K562 (cell line): ENCODE measurements at regions not wholly inside any gene's neighbourhood (a gene's known extent, or its start where the extent isn't known, plus 50 kb on each side); places are given as distances from the start of the nearest gene placed in this dataset.

Source experiments
- ATAC-seq: fragments of 200-7000 bp; cut with Tn5 transposase; 3 replicates; pipeline ENCODE4 v1.9.1; 2020; ENCODE audit warnings: moderate library complexity
- BruUV-seq: library from RNA; stranded (reverse); fragments of 400-500 nt; replicated peaks from 2 replicates; lab custom pipeline; 2021; lab: Mats Ljungman, UMichigan
- CTCF ChIA-PET: fragments of 300-600 bp; formaldehyde crosslinking; extraction: SDS; loops from one replicate; lab custom pipeline; 2021; ENCODE audit warnings: low intra/inter-chr PET ratio; lab: Yijun Ruan, JAX
- POLR2A ChIA-PET: fragments of 300-600, 350-650 bp; sonication (Branson Sonifier 250); formaldehyde crosslinking; extraction: SDS; loops from one replicate; lab custom pipeline; 2021; ENCODE audit warnings: antibody characterized with exemption, inconsistent platforms; lab: Yijun Ruan, JAX
- DNase-seq, 4 experiments: peaks; one replicate each; pipeline versions ENCODE4 v3.0.0 to v3.0.0-alpha.2; 2011 to 2018; ENCODE audit warnings: low spot score in 3 of 4, mixed read lengths in 3 of 4; ENCODE audit errors: extremely low read depth in 1 of 4
- FAIRE-seq: peaks from 2 replicates; lab custom pipeline; 2011; peaks lifted over from hg19 to GRCh38; lab: Jason Lieb, UNC
- H2AFZ ChIP-seq: 2 replicates; pipeline ENCODE4 v1.6.0; 2011; ENCODE audit warnings: low read depth, low read length, control low read depth, inconsistent platforms
- H3K27ac ChIP-seq: fragments of 200-600 bp; 3 replicates; pipeline ENCODE4 v1.8.0; 2011; ENCODE audit warnings: low read depth, mild to moderate bottlenecking, control low read depth, inconsistent platforms, low read length, moderate library complexity, mixed read lengths; ENCODE audit errors: extremely low read depth
- H3K27me3 ChIP-seq, 2 experiments: fragments of 300-600 bp in 1 of 2; 2 replicates in 1 of 2; 3 replicates in 1 of 2; pipeline versions ENCODE4 v1.6.0 to v1.8.0; 2011; ENCODE audit warnings: inconsistent platforms in 2 of 2, low read length in 2 of 2, mild to moderate bottlenecking in 1 of 2, mixed read lengths in 1 of 2, moderate library complexity in 1 of 2; ENCODE audit not compliant: control insufficient read depth in 2 of 2, insufficient read depth in 2 of 2
- H3K36me3 ChIP-seq: fragments of 300-600 bp; 3 replicates; pipeline ENCODE4 v1.8.0; 2011; ENCODE audit warnings: mild to moderate bottlenecking, low read length, inconsistent platforms; ENCODE audit not compliant: control insufficient read depth, insufficient read depth
- H3K4me1 ChIP-seq, 2 experiments: fragments of 200-600 bp in 1 of 2; replicated peaks in 1 of 2; 2 replicates in 1 of 2; 3 replicates in 1 of 2; pipeline versions ENCODE4 v1.5.1 to v1.8.0; 2011; ENCODE audit warnings: inconsistent platforms in 2 of 2, low read length in 2 of 2, mild to moderate bottlenecking in 1 of 2, mixed read lengths in 1 of 2, moderate library complexity in 1 of 2; ENCODE audit not compliant: control insufficient read depth in 2 of 2, insufficient read depth in 2 of 2
- H3K4me2 ChIP-seq: 2 replicates; pipeline ENCODE4 v1.6.1; 2011; ENCODE audit warnings: low read length, control low read depth, inconsistent platforms, mixed read lengths; ENCODE audit not compliant: insufficient read depth
- H3K4me3 ChIP-seq: fragments of 200-600 bp; sonication (generic), shearing (Covaris generic); 2 replicates; pipeline ENCODE4 v1.5.1; 2016; ENCODE audit warnings: control low read depth, inconsistent platforms
- H3K79me2 ChIP-seq: fragments of 200-600 bp; 3 replicates; pipeline ENCODE4 v1.8.0; 2011; ENCODE audit warnings: low read length, inconsistent platforms; ENCODE audit not compliant: control insufficient read depth, insufficient read depth
- H3K9ac ChIP-seq, 2 experiments: 2 replicates each; pipeline versions ENCODE4 v1.6.0 to v1.6.1; 2011; ENCODE audit warnings: low read depth in 2 of 2, low read length in 2 of 2, control low read depth in 1 of 2, inconsistent platforms in 1 of 2, mild to moderate bottlenecking in 1 of 2, mixed read lengths in 1 of 2; ENCODE audit not compliant: insufficient read depth in 1 of 2
- H3K9me1 ChIP-seq: one replicate; pipeline ENCODE4 v1.6.0; 2011; ENCODE audit warnings: inconsistent platforms, mild to moderate bottlenecking, low read length, moderate library complexity; ENCODE audit not compliant: control insufficient read depth, insufficient read depth
- H3K9me3 ChIP-seq: replicated peaks from 2 replicates; pipeline ENCODE4 v1.5.1; 2011; ENCODE audit warnings: low read depth, low read length, inconsistent platforms; ENCODE audit not compliant: control insufficient read depth, insufficient read depth
- H4K20me1 ChIP-seq: replicated peaks from 2 replicates; pipeline ENCODE4 v1.6.1; 2011; ENCODE audit warnings: low read length, inconsistent platforms, mixed read lengths; ENCODE audit not compliant: control insufficient read depth, insufficient read depth
- BACH1 ChIP-seq: fragments of 200-800 bp; sonication (Bioruptor generic); IDR thresholded peaks from 2 replicates; pipeline ENCODE4 v1.6.1; 2016; ENCODE audit warnings: missing genetic modification characterization, missing compliant biosample characterization
- CREM ChIP-seq: IDR thresholded peaks from 2 replicates; pipeline ENCODE4 v1.6.1; 2014; ENCODE audit warnings: antibody characterized with exemption, low read depth
- E4F1 ChIP-seq: fragments of 250-450 bp; sonication (Bioruptor Pico); IDR thresholded peaks from 2 replicates; pipeline ENCODE4 v1.5.0; 2021; ENCODE audit warnings: mild to moderate bottlenecking, borderline replicate concordance
- MED1 ChIP-seq: sonication (generic); formaldehyde crosslinking; IDR thresholded peaks from 2 replicates; pipeline ENCODE4 v1.8.1; 2023; ENCODE audit warnings: missing genetic modification reagents, borderline replicate concordance
- MLX ChIP-seq, 2 experiments: fragments of 450-650 bp in 1 of 2; sonication (generic) in 1 of 2; formaldehyde crosslinking; conservative IDR thresholded peaks; 2 replicates each; pipeline versions ENCODE4 v1.4.0 to v1.8.1; 2020 to 2022; ENCODE audit warnings: mild to moderate bottlenecking in 1 of 2, missing genetic modification reagents in 1 of 2
- NCOA1 ChIP-seq: fragments of 450-650 bp; IDR thresholded peaks from 2 replicates; pipeline ENCODE4 v1.6.1; 2016; ENCODE audit warnings: low read depth
- NR2F6 ChIP-seq: fragments of 450-650 bp; formaldehyde crosslinking; IDR thresholded peaks from 2 replicates; pipeline ENCODE4 v1.4.0; 2020; ENCODE audit warnings: mild to moderate bottlenecking
- SNRNP70 ChIP-seq: fragments of 200-400 bp; formaldehyde crosslinking; optimal IDR thresholded peaks from 2 replicates; pipeline ENCODE3; 2017; ENCODE audit warnings: low read depth, low read length
- ZKSCAN3 ChIP-seq: fragments of 250-450 bp; sonication (Bioruptor Pico); IDR thresholded peaks from 2 replicates; pipeline ENCODE4 v1.4.0; 2020
- ZNF12 ChIP-seq: sonication (generic); formaldehyde crosslinking; IDR thresholded peaks from 2 replicates; pipeline ENCODE4 v1.4.0; 2020; ENCODE audit warnings: mild to moderate bottlenecking, missing genetic modification reagents
- ZNF274 ChIP-seq: IDR thresholded peaks from 2 replicates; pipeline ENCODE4 v1.6.1; 2011; ENCODE audit warnings: low read depth, mild to moderate bottlenecking, low read length, moderate library complexity, borderline replicate concordance
- WGBS: fragments of 100-300 bp; shearing (Covaris generic); methylation state at CpG from one replicate; pipeline ENCODE4 v1.1.6; 2016; ENCODE audit warnings: low coverage, mixed read lengths; ENCODE audit not compliant: insufficient coverage; ENCODE audit errors: missing lambda C conversion rate; 5-methylcytosine and 5-hydroxymethylcytosine counted together
- in situ Hi-C: fragments of 300-500 bp; cut with MboI; formaldehyde crosslinking; loops from 4 replicates; pipeline ENCODE4 v1.15.0; 2018; ENCODE audit warnings: inconsistent platforms, mixed read lengths
- intact Hi-C: fragments of 100-400 bp; cut with micrococcal nuclease; formaldehyde crosslinking; loops from 2 replicates; pipeline ENCODE4 v1.14.2; 2022
- TF ChIP-seq, protein P1 (sequence below): sonication (generic); formaldehyde crosslinking; IDR thresholded peaks from 2 replicates; pipeline ENCODE4 v1.8.0; 2022; ENCODE audit warnings: missing genetic modification reagents, mild to moderate bottlenecking, moderate library complexity, borderline replicate concordance

DNA sequence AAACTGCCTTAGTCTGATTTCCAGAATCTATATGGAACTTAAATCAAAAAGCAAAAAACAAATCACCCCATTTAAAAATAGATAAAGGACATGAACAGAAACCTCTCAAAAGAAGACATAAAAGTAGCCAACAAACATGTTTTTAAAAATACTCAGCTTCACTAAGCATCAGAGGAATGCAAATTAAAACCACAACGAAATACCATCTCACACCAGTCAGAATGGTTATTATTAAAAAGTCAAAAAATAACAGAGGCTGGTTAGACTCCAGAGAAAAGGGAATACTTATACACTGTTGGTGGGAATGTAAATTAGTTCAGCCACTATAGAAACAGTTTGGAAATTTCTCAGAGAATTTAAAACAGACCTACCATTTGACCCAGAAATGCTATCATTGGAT is 367.9 kb downstream of the ZIC4 start:
- Histone ChIP-seq H3K4me3 (no peak overlapping the region), H3K79me2 (no peaks in the 10 kb centered on the region), H2AFZ (no peak overlapping the region), H3K36me3 (no peaks in the 10 kb centered on the region)
- BruUV-seq = no TSS peak
- FAIRE-seq = no peak
- no peak for TF ChIP-seq SNRNP70
- TF ChIP-seq CREM = no peak
- no peak for TF ChIP-seq ZNF12
- no peak for TF ChIP-seq MED1 (CRISPR knock-in tag)
- TF ChIP-seq ZKSCAN3 = no peak
- no peak for TF ChIP-seq NR2F6 (CRISPR knock-in tag)
- TF ChIP-seq, protein P1, sequence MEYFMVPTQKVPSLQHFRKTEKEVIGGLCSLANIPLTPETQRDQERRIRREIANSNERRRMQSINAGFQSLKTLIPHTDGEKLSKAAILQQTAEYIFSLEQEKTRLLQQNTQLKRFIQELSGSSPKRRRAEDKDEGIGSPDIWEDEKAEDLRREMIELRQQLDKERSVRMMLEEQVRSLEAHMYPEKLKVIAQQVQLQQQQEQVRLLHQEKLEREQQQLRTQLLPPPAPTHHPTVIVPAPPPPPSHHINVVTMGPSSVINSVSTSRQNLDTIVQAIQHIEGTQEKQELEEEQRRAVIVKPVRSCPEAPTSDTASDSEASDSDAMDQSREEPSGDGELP (CRISPR knock-in tag) = no peak
- TF ChIP-seq BACH1 (tag) = no peak
- no peak for TF ChIP-seq E4F1
- no peak for TF ChIP-seq ZNF274
- TF ChIP-seq NCOA1 = no peak
- no peak for TF ChIP-seq MLX (CRISPR knock-in tag; conservative IDR thresholded peaks at IDR 0.05)
- TF ChIP-seq, all 486 proteins: peak for 0
- H3K27me3 ChIP-seq = no peaks in the 10 kb centered on the region
- ChIA-PET CTCF (no interaction called here), POLR2A (no interaction called here)
- H3K27ac ChIP-seq = no peak overlapping the region
- WGBS = 6% methylated on average over 1 of the region's 1 CpG
- DNase-seq (no peak), ATAC-seq (no peak)
- H3K9ac ChIP-seq = no peak overlapping the region
- intact Hi-C loops (no loop called here), in situ Hi-C loops (no loop called here)
- H3K9me3 ChIP-seq = no peaks in the 10 kb centered on the region
- no peaks in the 10 kb centered on the region for H3K4me1 ChIP-seq
- H3K9me1 ChIP-seq = no peaks in the 10 kb centered on the region
- no peak overlapping the region for H3K4me2 ChIP-seq
- H4K20me1 ChIP-seq = no peaks in the 10 kb centered on the region
